HEK293 (cell line): ENCODE measurements at regions not wholly inside any gene's neighbourhood (a gene's known extent, or its start where the extent isn't known, plus 50 kb on each side); places are given as distances from the start of the nearest gene placed in this dataset.

ENCODE experiments used
- CTCF ChIA-PET: fragments of 350-600 bp; formaldehyde crosslinking; extraction: SDS; loops from one replicate; lab custom pipeline; 2021; ENCODE audit warnings: antibody characterized with exemption; lab: Yijun Ruan, JAX
- POLR2A ChIA-PET: fragments of 300-600 bp; formaldehyde crosslinking; extraction: SDS; loops from one replicate; lab custom pipeline; 2020; ENCODE audit warnings: antibody characterized with exemption, inconsistent platforms; lab: Yijun Ruan, JAX
- H3K27ac ChIP-seq: fragments of 200-500 bp; sonication (Bioruptor generic); 2 replicates; pipeline ENCODE4 v1.5.1; 2014; ENCODE audit warnings: low read depth, low read length, control low read depth, inconsistent platforms; ENCODE audit errors: extremely low read depth
- H3K36me3 ChIP-seq, 2 experiments: fragments of 200-500 bp in 1 of 2; sonication (Bioruptor generic) in 1 of 2; 1 replicate in 1 of 2; 2 replicates in 1 of 2; pipeline ENCODE4 v1.5.1; 2014 to 2017; ENCODE audit warnings: inconsistent platforms in 2 of 2, low read length in 2 of 2; ENCODE audit not compliant: control insufficient read depth in 2 of 2, insufficient read depth in 1 of 2
- H3K4me1 ChIP-seq: fragments of 200-500 bp; sonication (Bioruptor generic); 2 replicates; pipeline ENCODE4 v1.5.1; 2014; ENCODE audit warnings: mild to moderate bottlenecking, low read length, inconsistent platforms; ENCODE audit not compliant: control insufficient read depth, insufficient read depth
- H3K4me3 ChIP-seq: 2 replicates; pipeline ENCODE4 v1.5.1; 2011; ENCODE audit warnings: low read depth, mild to moderate bottlenecking, control low read depth, low read length, moderate library complexity
- H3K9me3 ChIP-seq: fragments of 200-500 bp; sonication (Bioruptor generic); 2 replicates; pipeline ENCODE4 v1.5.1; 2014; ENCODE audit warnings: low read depth, low read length, inconsistent platforms; ENCODE audit not compliant: control insufficient read depth, insufficient read depth
- ATF2 ChIP-seq: fragments of 450-650 bp; formaldehyde crosslinking; IDR thresholded peaks from 2 replicates; pipeline ENCODE4 v1.5.1; 2016; ENCODE audit warnings: missing biosample characterization, missing genetic modification characterization, low read depth
- GFI1B ChIP-seq: fragments of 450-650 bp; formaldehyde crosslinking; IDR thresholded peaks from 2 replicates; pipeline ENCODE4 v1.5.1; 2016; ENCODE audit warnings: missing biosample characterization, missing genetic modification characterization
- KLF17 ChIP-seq: fragments of 450-650 bp; formaldehyde crosslinking; IDR thresholded peaks from 2 replicates; pipeline ENCODE4 v1.5.1; 2016; ENCODE audit warnings: missing biosample characterization, missing genetic modification characterization
- OVOL3 ChIP-seq: fragments of 450-650 bp; formaldehyde crosslinking; IDR thresholded peaks from 2 replicates; pipeline ENCODE4 v1.5.1; 2016; ENCODE audit warnings: missing biosample characterization, missing genetic modification characterization
- SETDB1 ChIP-seq: IDR thresholded peaks from one replicate; pipeline ENCODE4 v1.6.1; 2017; ENCODE audit warnings: mild to moderate bottlenecking, low read length, moderate library complexity, mixed read lengths; ENCODE audit not compliant: insufficient read length
- ZFP37 ChIP-seq: fragments of 450-650 bp; formaldehyde crosslinking; IDR thresholded peaks from 2 replicates; pipeline ENCODE4 v1.5.1; 2016; ENCODE audit warnings: missing biosample characterization, missing genetic modification characterization
- ZNF138 ChIP-seq: fragments of 450-650 bp; formaldehyde crosslinking; IDR thresholded peaks from 2 replicates; pipeline ENCODE4 v1.5.1; 2016; ENCODE audit warnings: missing biosample characterization, missing genetic modification characterization, borderline replicate concordance
- ZNF155 ChIP-seq: fragments of 450-650 bp; formaldehyde crosslinking; IDR thresholded peaks from 2 replicates; pipeline ENCODE4 v1.5.1; 2016; ENCODE audit warnings: missing biosample characterization, missing genetic modification characterization
- ZNF169 ChIP-seq: fragments of 450-650 bp; formaldehyde crosslinking; IDR thresholded peaks from 2 replicates; pipeline ENCODE4 v1.5.1; 2016; ENCODE audit warnings: missing biosample characterization, missing genetic modification characterization
- ZNF280C ChIP-seq: fragments of 450-650 bp; formaldehyde crosslinking; IDR thresholded peaks from 2 replicates; pipeline ENCODE4 v1.5.1; 2016; ENCODE audit warnings: missing biosample characterization, missing genetic modification characterization
- ZNF37A ChIP-seq: fragments of 450-650 bp; IDR thresholded peaks from 2 replicates; pipeline ENCODE4 v1.5.1; 2018; ENCODE audit warnings: missing biosample characterization, missing genetic modification characterization
- ZNF404 ChIP-seq: fragments of 450-650 bp; formaldehyde crosslinking; IDR thresholded peaks from 2 replicates; pipeline ENCODE4 v1.5.1; 2017; ENCODE audit warnings: missing biosample characterization, missing genetic modification characterization
- ZNF433 ChIP-seq: fragments of 450-650 bp; formaldehyde crosslinking; IDR thresholded peaks from 2 replicates; pipeline ENCODE4 v1.5.1; 2016; ENCODE audit warnings: missing biosample characterization, missing genetic modification characterization, low read depth
- ZNF529 ChIP-seq: fragments of 450-650 bp; formaldehyde crosslinking; IDR thresholded peaks from 2 replicates; pipeline ENCODE4 v1.5.1; 2017; ENCODE audit warnings: missing genetic modification characterization, missing biosample characterization; ENCODE audit not compliant: insufficient replicate concordance
- ZNF555 ChIP-seq: fragments of 450-650 bp; formaldehyde crosslinking; conservative IDR thresholded peaks from 2 replicates; pipeline ENCODE4 v1.5.1; 2017; ENCODE audit warnings: missing biosample characterization, mild to moderate bottlenecking, missing genetic modification characterization, inconsistent platforms
- ZNF560 ChIP-seq: fragments of 450-650 bp; formaldehyde crosslinking; IDR thresholded peaks from 2 replicates; pipeline ENCODE4 v1.5.1; 2017; ENCODE audit warnings: missing biosample characterization, missing genetic modification characterization, borderline replicate concordance
- ZNF776 ChIP-seq: fragments of 450-650 bp; formaldehyde crosslinking; IDR thresholded peaks from 2 replicates; pipeline ENCODE4 v1.5.0; 2017; ENCODE audit warnings: missing biosample characterization, missing genetic modification characterization, borderline replicate concordance
- ZSCAN5A ChIP-seq: fragments of 450-650 bp; formaldehyde crosslinking; IDR thresholded peaks from 2 replicates; pipeline ENCODE4 v1.5.1; 2016; ENCODE audit warnings: missing biosample characterization, missing genetic modification characterization
- TF ChIP-seq, protein P1 (sequence below): fragments of 450-650 bp; formaldehyde crosslinking; conservative IDR thresholded peaks from 2 replicates; pipeline ENCODE4 v1.5.1; 2016; ENCODE audit warnings: low read depth, missing biosample characterization, missing genetic modification characterization
- TF ChIP-seq, protein P2 (sequence below): fragments of 450-650 bp; formaldehyde crosslinking; IDR thresholded peaks from 2 replicates; pipeline ENCODE4 v1.5.1; 2016; ENCODE audit warnings: missing biosample characterization, missing genetic modification characterization

DNA sequence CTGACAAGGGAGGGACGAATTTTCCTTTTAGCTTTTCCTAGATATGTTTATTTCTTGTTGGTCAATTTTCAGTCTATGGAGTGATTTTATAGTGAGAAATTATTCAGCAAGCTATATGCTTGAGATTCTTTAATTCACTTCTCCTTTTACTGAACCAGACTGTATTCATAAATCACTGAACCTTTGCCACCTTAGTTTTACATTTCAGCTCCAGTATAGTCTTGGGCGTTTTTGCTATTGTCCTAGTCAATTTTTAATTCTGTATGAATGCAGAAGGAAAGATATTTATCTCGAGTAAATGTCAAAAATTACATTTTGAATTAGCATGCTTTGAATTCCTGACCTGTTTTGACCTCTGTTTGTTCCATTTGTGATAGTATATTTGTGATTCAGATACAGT is 468.9 kb downstream of the IPMK start:
- Histone ChIP-seq H3K27ac (no peak overlapping the region), H3K4me1 (no peaks in the 10 kb centered on the region), H3K36me3 (no peaks in the 10 kb centered on the region), H3K9me3 (no peaks in the 10 kb centered on the region), H3K4me3 (no peak overlapping the region)
- TF ChIP-seq ZNF560 (tag by site-specific recombination) (no peak), ZNF433 (tag by site-specific recombination) (no peak), ZNF155 (tag by site-specific recombination) (no peak), ATF2 (tag by site-specific recombination) (no peak), ZNF169 (tag by site-specific recombination) (no peak)
- TF ChIP-seq, protein P1, sequence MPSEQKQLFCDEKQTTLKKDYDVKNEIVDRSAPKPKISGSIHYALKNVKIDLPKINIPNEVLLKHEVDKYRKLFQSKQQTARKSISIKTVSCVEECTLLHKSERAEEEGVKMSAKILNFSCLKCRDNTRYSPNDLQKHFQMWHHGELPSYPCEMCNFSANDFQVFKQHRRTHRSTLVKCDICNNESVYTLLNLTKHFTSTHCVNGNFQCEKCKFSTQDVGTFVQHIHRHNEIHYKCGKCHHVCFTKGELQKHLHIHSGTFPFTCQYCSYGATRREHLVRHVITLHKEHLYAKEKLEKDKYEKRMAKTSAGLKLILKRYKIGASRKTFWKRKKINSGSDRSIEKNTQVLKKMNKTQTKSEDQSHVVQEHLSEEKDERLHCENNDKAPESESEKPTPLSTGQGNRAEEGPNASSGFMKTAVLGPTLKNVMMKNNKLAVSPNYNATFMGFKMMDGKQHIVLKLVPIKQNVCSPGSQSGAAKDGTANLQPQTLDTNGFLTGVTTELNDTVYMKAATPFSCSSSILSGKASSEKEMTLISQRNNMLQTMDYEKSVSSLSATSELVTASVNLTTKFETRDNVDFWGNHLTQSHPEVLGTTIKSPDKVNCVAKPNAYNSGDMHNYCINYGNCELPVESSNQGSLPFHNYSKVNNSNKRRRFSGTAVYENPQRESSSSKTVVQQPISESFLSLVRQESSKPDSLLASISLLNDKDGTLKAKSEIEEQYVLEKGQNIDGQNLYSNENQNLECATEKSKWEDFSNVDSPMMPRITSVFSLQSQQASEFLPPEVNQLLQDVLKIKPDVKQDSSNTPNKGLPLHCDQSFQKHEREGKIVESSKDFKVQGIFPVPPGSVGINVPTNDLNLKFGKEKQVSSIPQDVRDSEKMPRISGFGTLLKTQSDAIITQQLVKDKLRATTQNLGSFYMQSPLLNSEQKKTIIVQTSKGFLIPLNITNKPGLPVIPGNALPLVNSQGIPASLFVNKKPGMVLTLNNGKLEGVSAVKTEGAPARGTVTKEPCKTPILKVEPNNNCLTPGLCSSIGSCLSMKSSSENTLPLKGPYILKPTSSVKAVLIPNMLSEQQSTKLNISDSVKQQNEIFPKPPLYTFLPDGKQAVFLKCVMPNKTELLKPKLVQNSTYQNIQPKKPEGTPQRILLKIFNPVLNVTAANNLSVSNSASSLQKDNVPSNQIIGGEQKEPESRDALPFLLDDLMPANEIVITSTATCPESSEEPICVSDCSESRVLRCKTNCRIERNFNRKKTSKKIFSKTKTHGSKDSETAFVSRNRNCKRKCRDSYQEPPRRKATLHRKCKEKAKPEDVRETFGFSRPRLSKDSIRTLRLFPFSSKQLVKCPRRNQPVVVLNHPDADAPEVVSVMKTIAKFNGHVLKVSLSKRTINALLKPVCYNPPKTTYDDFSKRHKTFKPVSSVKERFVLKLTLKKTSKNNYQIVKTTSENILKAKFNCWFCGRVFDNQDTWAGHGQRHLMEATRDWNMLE (tag by site-specific recombination), result no peak
- POLR2A ChIA-PET, result no interaction called here
- CTCF ChIA-PET, result no interaction called here

DNA sequence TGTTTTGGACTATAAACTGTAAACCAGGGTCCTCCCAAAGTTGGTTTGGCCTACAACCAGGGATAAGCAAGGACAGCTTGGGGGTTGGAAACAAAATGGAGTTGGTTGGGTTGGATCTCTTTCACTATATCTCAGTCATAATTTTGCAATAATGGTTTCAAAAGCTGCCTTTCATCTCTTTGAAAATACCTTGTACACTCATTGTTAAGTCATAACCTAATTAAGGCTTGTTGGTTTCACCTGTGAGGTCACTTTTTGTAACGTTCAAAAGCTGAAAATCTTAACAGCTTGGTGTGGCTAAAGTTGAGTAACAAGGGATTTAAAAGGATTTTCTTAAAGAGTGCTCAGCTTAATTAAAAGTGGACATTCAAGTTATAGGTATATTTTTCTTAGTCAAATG is 476.1 kb downstream of the IPMK start:
- H3K4me1 ChIP-seq, result no peaks in the 10 kb centered on the region
- CTCF ChIA-PET, result no interaction called here
- H3K27ac ChIP-seq, result no peak overlapping the region
- H3K9me3 ChIP-seq, result no peaks in the 10 kb centered on the region
- H3K4me3 ChIP-seq, result no peak overlapping the region
- POLR2A ChIA-PET, result no interaction called here
- H3K36me3 ChIP-seq, result no peaks in the 10 kb centered on the region
- no peak for TF ChIP-seq ZNF529 (tag by site-specific recombination)
- no peak for TF ChIP-seq GFI1B (tag by site-specific recombination)
- no peak for TF ChIP-seq SETDB1
- TF ChIP-seq ZNF37A (tag by site-specific recombination), result no peak
- TF ChIP-seq, protein P2, sequence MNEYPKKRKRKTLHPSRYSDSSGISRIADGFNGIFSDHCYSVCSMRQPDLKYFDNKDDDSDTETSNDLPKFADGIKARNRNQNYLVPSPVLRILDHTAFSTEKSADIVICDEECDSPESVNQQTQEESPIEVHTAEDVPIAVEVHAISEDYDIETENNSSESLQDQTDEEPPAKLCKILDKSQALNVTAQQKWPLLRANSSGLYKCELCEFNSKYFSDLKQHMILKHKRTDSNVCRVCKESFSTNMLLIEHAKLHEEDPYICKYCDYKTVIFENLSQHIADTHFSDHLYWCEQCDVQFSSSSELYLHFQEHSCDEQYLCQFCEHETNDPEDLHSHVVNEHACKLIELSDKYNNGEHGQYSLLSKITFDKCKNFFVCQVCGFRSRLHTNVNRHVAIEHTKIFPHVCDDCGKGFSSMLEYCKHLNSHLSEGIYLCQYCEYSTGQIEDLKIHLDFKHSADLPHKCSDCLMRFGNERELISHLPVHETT (tag by site-specific recombination), result no peak
- no peak for TF ChIP-seq ZNF555 (tag by site-specific recombination)
- TF ChIP-seq ZNF138 (tag by site-specific recombination), result no peak
- no peak for TF ChIP-seq ZNF404
- no peak for TF ChIP-seq KLF17 (tag by site-specific recombination)
- TF ChIP-seq OVOL3, result no peak
- TF ChIP-seq ZNF776, result no peak
- no peak for TF ChIP-seq ZNF280C (tag by site-specific recombination)
- no peak for TF ChIP-seq ZSCAN5A
- TF ChIP-seq ATF2 (tag by site-specific recombination), result no peak
- no peak for TF ChIP-seq ZFP37 (tag by site-specific recombination)
